ENCODE measurements at regions not wholly inside any gene's neighbourhood (a gene's known extent, or its start where the extent isn't known, plus 50 kb on each side); places are given as distances from the start of the nearest gene placed in this dataset.

DNA sequence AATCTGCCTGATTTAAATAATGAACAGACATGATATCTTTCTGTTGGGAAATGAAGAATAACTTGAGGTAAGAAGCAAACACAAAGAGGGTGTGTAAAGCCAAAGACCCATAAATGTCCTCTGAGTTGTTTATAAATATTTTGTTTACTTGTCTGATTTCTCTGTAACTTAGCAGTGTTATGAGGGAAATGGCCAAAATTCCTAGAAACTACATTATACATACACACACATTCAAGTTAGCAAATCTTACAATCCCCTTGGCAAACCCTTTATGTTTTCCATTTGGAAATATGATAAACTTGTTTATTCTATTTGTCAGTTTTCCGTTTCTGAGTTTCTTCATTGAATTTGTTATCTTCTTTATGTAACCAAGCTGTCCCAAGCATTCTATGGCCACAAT lies 81.4 kb upstream of the TCF21 start:
- TF ChIP-seq, protein P1, sequence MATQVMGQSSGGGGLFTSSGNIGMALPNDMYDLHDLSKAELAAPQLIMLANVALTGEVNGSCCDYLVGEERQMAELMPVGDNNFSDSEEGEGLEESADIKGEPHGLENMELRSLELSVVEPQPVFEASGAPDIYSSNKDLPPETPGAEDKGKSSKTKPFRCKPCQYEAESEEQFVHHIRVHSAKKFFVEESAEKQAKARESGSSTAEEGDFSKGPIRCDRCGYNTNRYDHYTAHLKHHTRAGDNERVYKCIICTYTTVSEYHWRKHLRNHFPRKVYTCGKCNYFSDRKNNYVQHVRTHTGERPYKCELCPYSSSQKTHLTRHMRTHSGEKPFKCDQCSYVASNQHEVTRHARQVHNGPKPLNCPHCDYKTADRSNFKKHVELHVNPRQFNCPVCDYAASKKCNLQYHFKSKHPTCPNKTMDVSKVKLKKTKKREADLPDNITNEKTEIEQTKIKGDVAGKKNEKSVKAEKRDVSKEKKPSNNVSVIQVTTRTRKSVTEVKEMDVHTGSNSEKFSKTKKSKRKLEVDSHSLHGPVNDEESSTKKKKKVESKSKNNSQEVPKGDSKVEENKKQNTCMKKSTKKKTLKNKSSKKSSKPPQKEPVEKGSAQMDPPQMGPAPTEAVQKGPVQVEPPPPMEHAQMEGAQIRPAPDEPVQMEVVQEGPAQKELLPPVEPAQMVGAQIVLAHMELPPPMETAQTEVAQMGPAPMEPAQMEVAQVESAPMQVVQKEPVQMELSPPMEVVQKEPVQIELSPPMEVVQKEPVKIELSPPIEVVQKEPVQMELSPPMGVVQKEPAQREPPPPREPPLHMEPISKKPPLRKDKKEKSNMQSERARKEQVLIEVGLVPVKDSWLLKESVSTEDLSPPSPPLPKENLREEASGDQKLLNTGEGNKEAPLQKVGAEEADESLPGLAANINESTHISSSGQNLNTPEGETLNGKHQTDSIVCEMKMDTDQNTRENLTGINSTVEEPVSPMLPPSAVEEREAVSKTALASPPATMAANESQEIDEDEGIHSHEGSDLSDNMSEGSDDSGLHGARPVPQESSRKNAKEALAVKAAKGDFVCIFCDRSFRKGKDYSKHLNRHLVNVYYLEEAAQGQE (tag by site-specific recombination; IDR thresholded peaks at IDR 0.05), result no peak
- TF ChIP-seq, protein P2, sequence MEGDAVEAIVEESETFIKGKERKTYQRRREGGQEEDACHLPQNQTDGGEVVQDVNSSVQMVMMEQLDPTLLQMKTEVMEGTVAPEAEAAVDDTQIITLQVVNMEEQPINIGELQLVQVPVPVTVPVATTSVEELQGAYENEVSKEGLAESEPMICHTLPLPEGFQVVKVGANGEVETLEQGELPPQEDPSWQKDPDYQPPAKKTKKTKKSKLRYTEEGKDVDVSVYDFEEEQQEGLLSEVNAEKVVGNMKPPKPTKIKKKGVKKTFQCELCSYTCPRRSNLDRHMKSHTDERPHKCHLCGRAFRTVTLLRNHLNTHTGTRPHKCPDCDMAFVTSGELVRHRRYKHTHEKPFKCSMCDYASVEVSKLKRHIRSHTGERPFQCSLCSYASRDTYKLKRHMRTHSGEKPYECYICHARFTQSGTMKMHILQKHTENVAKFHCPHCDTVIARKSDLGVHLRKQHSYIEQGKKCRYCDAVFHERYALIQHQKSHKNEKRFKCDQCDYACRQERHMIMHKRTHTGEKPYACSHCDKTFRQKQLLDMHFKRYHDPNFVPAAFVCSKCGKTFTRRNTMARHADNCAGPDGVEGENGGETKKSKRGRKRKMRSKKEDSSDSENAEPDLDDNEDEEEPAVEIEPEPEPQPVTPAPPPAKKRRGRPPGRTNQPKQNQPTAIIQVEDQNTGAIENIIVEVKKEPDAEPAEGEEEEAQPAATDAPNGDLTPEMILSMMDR (tag by site-specific recombination; IDR thresholded peaks at IDR 0.05), result no peak
- TF ChIP-seq ZNF24 (tag by site-specific recombination; IDR thresholded peaks at IDR 0.05) (no peak), ZNF10 (tag by site-specific recombination; IDR thresholded peaks at IDR 0.05) (no peak), MEIS1 (CRISPR knock-in tag; IDR thresholded peaks at IDR 0.05; ENCODE audit: borderline replicate concordance) (no peak), ZNF837 (tag by site-specific recombination; IDR thresholded peaks at IDR 0.05) (no peak), GLI2 (tag by site-specific recombination; IDR thresholded peaks at IDR 0.05; ENCODE audit: borderline replicate concordance, low read depth) (no peak), KLF16 (tag by site-specific recombination; IDR thresholded peaks at IDR 0.05) (no peak), ZNF335 (tag by site-specific recombination; conservative IDR thresholded peaks at IDR 0.05) (no peak), MYNN (tag by site-specific recombination; IDR thresholded peaks at IDR 0.05; ENCODE audit: borderline replicate concordance) (no peak), YY1 (tag by site-specific recombination; IDR thresholded peaks at IDR 0.05) (no peak), TRIM28 (IDR thresholded peaks at IDR 0.05; ENCODE audit: borderline replicate concordance, low read length) (no peak)
- TF ChIP-seq, protein P3, sequence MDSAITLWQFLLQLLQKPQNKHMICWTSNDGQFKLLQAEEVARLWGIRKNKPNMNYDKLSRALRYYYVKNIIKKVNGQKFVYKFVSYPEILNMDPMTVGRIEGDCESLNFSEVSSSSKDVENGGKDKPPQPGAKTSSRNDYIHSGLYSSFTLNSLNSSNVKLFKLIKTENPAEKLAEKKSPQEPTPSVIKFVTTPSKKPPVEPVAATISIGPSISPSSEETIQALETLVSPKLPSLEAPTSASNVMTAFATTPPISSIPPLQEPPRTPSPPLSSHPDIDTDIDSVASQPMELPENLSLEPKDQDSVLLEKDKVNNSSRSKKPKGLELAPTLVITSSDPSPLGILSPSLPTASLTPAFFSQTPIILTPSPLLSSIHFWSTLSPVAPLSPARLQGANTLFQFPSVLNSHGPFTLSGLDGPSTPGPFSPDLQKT (IDR thresholded peaks at IDR 0.05; ENCODE audit: borderline replicate concordance, low read depth, low read length), result no peak
- TF ChIP-seq, protein P4, sequence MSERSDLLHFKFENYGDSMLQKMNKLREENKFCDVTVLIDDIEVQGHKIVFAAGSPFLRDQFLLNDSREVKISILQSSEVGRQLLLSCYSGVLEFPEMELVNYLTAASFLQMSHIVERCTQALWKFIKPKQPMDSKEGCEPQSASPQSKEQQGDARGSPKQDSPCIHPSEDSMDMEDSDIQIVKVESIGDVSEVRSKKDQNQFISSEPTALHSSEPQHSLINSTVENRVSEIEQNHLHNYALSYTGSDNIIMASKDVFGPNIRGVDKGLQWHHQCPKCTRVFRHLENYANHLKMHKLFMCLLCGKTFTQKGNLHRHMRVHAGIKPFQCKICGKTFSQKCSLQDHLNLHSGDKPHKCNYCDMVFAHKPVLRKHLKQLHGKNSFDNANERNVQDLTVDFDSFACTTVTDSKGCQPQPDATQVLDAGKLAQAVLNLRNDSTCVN (tag by site-specific recombination; optimal IDR thresholded peaks at IDR 0.05), result no peak

Measured in HEK293 (cell line).